Natural killer cell (primary cell): ENCODE measurements at regions not wholly inside any gene's neighbourhood (a gene's known extent, or its start where the extent isn't known, plus 50 kb on each side); places are given as distances from the start of the nearest gene placed in this dataset.

ENCODE experiments used
- ATAC-seq, 3 donors: fragments of 150-1000 bp in 2 of 3; fragments of 200-7000 bp in 1 of 3; cut with Tn5 transposase; 1 replicate in 1 of 3; 2 replicates in 2 of 3; pipeline ENCODE4 v1.10.0; 2021; ENCODE audit warnings: mild to moderate bottlenecking in 2 of 3, moderate library complexity in 2 of 3
- DNase-seq, 2 donors: peaks; one replicate each; pipeline versions ENCODE4 v3.0.0 to v3.0.0-alpha.2; 2013 to 2021; ENCODE audit warnings: mixed read lengths in 1 of 2
- H3K27ac ChIP-seq: one replicate; pipeline ENCODE4 v1.5.1; 2013; ENCODE audit warnings: mild to moderate bottlenecking, low read length
- H3K27me3 ChIP-seq: one replicate; pipeline ENCODE4 v1.6.1; 2013; ENCODE audit warnings: low read length; ENCODE audit not compliant: control insufficient read depth, insufficient read depth
- H3K36me3 ChIP-seq: one replicate; pipeline ENCODE4 v1.6.1; 2013; ENCODE audit warnings: low read length; ENCODE audit not compliant: control insufficient read depth, insufficient read depth
- H3K4me1 ChIP-seq: one replicate; pipeline ENCODE4 v1.6.1; 2013; ENCODE audit warnings: low read length; ENCODE audit not compliant: control insufficient read depth, insufficient read depth
- H3K4me3 ChIP-seq: one replicate; pipeline ENCODE4 v1.5.1; 2013; ENCODE audit warnings: low read length
- H3K9me3 ChIP-seq: one replicate; pipeline ENCODE4 v1.6.1; 2013; ENCODE audit warnings: low read length; ENCODE audit not compliant: control insufficient read depth, insufficient read depth
- H3K27ac Mint-ChIP-seq, 2 donors: one replicate each; pipeline ENCODE4 v1.8.0; 2022; ENCODE audit warnings: mild to moderate bottlenecking in 2 of 2, mixed read lengths in 2 of 2, moderate library complexity in 1 of 2
- H3K27me3 Mint-ChIP-seq, 2 donors: one replicate each; pipeline ENCODE4 v1.8.0; 2022; ENCODE audit warnings: low read depth in 2 of 2, mixed read lengths in 2 of 2
- H3K36me3 Mint-ChIP-seq: one replicate; pipeline ENCODE4 v1.8.0; 2022; ENCODE audit warnings: mixed read lengths
- H3K4me1 Mint-ChIP-seq, 2 donors: one replicate each; pipeline ENCODE4 v1.8.0; 2022; ENCODE audit warnings: mixed read lengths in 2 of 2
- H3K4me3 Mint-ChIP-seq: one replicate; pipeline ENCODE4 v1.8.0; 2022; ENCODE audit warnings: mild to moderate bottlenecking, moderate library complexity, mixed read lengths
- H3K9me3 Mint-ChIP-seq, 2 donors: one replicate each; pipeline ENCODE4 v1.8.0; 2022; ENCODE audit warnings: mixed read lengths in 2 of 2
- WGBS: methylation state at CpG from one replicate; pipeline ENCODE4 v1.1.7; 2013; ENCODE audit warnings: missing lambda C conversion rate; ENCODE audit not compliant: insufficient coverage; 5-methylcytosine and 5-hydroxymethylcytosine counted together
- intact Hi-C: fragments of 100-400 bp; cut with micrococcal nuclease; formaldehyde crosslinking; loops from one replicate; pipeline ENCODE4 v1.14.2; 2022
- TF ChIP-seq, protein P1 (sequence below): fragments of 200-600 bp; IDR thresholded peaks from one replicate; pipeline ENCODE4 v1.8.0; 2022; ENCODE audit warnings: antibody characterized with exemption

DNA sequence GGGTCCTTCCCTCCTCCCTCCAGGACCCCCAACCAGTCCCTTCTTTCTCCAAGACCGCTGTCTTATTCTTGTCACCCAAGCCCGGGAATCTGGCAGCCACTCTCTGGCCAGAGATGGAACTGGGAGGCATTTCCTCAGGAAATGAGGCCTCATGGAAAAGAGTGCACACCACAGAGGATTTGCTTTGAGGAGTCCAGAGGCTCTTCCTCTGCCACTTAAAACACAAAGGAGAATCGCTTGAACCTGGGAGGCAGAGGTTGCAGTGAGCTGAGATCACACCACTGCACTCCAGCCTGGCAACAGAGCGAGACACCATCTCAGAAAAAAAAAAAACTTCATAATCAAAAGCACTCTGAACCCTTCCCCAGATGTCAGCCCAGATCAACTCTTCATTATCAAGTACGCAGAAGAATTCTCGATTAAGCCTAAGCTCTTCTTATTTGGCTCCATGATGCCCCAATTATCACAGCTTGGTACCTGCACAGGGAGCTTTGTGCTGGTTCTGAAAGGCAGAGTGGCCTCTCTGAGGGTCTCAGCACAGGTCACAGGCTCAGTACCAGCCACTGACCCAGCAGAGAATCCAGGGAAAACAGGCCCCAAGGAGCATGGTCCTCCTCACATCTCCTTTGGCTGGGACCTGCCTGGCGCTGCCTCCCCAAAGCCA is 82.9 kb upstream of the MAFB start:
- Histone ChIP-seq H3K4me3 (no peak overlapping the region), H3K27ac (no peak overlapping the region), H3K27me3 (no peaks in the 10 kb centered on the region), H3K9me3 (no peaks in the 10 kb centered on the region), H3K36me3 (no peaks in the 10 kb centered on the region), H3K4me1 (peaks cover 4% of the 10 kb centered on the region)
- Mint-ChIP-seq H3K4me1 (peaks cover 7 to 8% of the 10 kb centered on the region in 2 donors), H3K9me3 (no peaks in the 10 kb centered on the region), H3K27me3 (peaks cover 13 to 14% of the 10 kb centered on the region in 2 donors), H3K36me3 (no peaks in the 10 kb centered on the region), H3K4me3 (no peak overlapping the region), H3K27ac (no peak overlapping the region)
- DNase-seq: no peak
- intact Hi-C loops: no loop called here
- 90% methylated on average over 7 of the region's 7 CpGs for WGBS
- ATAC-seq: no peak
- TF ChIP-seq, protein P1, sequence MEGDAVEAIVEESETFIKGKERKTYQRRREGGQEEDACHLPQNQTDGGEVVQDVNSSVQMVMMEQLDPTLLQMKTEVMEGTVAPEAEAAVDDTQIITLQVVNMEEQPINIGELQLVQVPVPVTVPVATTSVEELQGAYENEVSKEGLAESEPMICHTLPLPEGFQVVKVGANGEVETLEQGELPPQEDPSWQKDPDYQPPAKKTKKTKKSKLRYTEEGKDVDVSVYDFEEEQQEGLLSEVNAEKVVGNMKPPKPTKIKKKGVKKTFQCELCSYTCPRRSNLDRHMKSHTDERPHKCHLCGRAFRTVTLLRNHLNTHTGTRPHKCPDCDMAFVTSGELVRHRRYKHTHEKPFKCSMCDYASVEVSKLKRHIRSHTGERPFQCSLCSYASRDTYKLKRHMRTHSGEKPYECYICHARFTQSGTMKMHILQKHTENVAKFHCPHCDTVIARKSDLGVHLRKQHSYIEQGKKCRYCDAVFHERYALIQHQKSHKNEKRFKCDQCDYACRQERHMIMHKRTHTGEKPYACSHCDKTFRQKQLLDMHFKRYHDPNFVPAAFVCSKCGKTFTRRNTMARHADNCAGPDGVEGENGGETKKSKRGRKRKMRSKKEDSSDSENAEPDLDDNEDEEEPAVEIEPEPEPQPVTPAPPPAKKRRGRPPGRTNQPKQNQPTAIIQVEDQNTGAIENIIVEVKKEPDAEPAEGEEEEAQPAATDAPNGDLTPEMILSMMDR: no peak

DNA sequence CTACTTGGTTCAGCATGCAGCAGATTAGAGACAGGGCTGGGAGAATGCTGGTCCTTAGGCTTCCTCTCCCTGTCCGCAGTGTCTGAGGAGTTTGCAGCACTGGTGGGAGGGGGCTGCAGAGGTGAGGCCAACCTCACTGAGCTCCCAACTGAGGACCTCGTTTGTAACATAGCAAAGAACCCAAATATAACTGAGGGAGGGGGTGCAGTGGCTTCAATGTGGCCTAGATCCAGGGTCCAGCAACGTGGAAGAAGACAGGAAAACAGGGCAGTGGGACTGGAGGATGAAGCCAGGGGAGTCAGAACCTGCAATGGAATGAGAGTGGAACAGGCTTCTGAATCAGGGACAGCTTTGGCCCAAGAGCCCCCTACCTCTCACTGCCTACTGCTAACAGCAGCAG is 84.3 kb upstream of the MAFB start:
- H3K27me3 Mint-ChIP-seq: peaks cover 14 to 15% of the 10 kb centered on the region in 2 donors
- Histone ChIP-seq H3K4me1 (peaks cover 4% of the 10 kb centered on the region), H3K4me3 (no peak overlapping the region), H3K27me3 (no peaks in the 10 kb centered on the region), H3K27ac (no peak overlapping the region), H3K36me3 (no peaks in the 10 kb centered on the region), H3K9me3 (no peaks in the 10 kb centered on the region)
- peaks cover 7 to 8% of the 10 kb centered on the region in 2 donors for H3K4me1 Mint-ChIP-seq
- no peaks in the 10 kb centered on the region for H3K9me3 Mint-ChIP-seq
- WGBS: 61% methylated on average over 3 of the region's 3 CpGs
- no peak overlapping the region for H3K27ac Mint-ChIP-seq
- TF ChIP-seq, protein P1: no peak
- no peak for ATAC-seq
- DNase-seq: no peak
- no peaks in the 10 kb centered on the region for H3K36me3 Mint-ChIP-seq
- H3K4me3 Mint-ChIP-seq: no peak overlapping the region
- intact Hi-C loops: no loop called here

DNA sequence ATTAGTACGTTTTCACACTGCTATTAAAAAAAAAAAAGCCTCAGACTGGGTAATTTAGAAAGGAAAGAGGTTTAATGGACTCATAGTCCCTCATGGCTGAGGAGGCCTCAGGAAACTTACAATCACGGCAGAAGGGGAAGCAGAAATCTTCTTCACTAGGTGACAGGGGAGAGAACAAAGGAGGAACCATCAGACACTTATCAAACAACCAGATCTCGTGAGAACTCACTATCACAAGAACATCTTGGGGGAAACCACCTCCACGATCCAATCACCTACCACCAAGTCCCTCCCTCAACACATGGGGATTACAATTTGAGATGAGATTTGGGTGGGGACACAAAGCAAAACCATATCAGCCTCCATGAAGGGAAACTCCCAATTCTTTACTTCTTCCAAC is 85.2 kb upstream of the MAFB start:
- intact Hi-C loops: no loop called here
- no peak overlapping the region for H3K27ac ChIP-seq
- peaks cover 7 to 8% of the 10 kb centered on the region in 2 donors for H3K4me1 Mint-ChIP-seq
- no peaks in the 10 kb centered on the region for H3K36me3 ChIP-seq
- TF ChIP-seq, protein P1: no peak
- H3K27ac Mint-ChIP-seq: no peak overlapping the region
- no peaks in the 10 kb centered on the region for H3K9me3 ChIP-seq
- no peaks in the 10 kb centered on the region for H3K9me3 Mint-ChIP-seq
- DNase-seq (no peak), ATAC-seq (no peak)
- no peak overlapping the region for H3K4me3 Mint-ChIP-seq
- H3K4me3 ChIP-seq: no peak overlapping the region
- H3K27me3 ChIP-seq: no peaks in the 10 kb centered on the region
- H3K36me3 Mint-ChIP-seq: no peaks in the 10 kb centered on the region
- whole genome bisulfite sequencing: 43% methylated on average over 2 of the region's 4 CpGs
- H3K27me3 Mint-ChIP-seq: peaks cover 11 to 19% of the 10 kb centered on the region in 2 donors
- peaks cover 4% of the 10 kb centered on the region for H3K4me1 ChIP-seq

DNA sequence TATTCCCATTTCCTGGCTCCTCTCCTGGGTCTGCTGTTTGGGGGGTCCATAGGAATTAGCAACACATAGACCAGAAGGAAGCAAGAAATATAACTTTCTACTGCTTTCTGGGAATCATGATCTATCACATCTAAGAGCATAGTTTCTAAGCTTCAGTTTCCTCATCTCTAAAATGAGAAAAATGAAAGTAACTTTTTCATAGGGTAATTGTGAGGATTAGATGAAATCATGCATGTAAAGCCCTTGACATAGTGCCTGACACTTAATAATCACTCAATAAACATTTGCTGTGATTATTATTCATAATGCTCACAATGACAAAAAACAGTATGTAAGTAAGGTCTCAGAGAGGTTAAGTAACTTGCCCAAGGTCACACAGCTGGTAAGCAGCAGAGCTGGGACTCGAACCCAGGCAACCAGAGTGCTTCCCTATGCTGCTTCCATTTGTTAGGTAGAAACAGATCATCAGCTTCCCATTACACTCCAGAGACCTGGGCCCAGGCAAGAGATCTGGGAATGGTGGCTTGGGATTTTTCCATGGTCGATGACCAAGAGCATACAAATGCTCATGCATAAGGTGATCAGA is 86.6 kb upstream of the MAFB start:
- H3K4me3 ChIP-seq: no peak overlapping the region
- ATAC-seq: no peak
- Mint-ChIP-seq H3K27ac (no peak overlapping the region), H3K36me3 (no peaks in the 10 kb centered on the region), H3K27me3 (peaks cover 5 to 12% of the 10 kb centered on the region in 2 donors), H3K4me3 (no peak overlapping the region), H3K9me3 (no peaks in the 10 kb centered on the region), H3K4me1 (peaks cover 7 to 8% of the 10 kb centered on the region in 2 donors)
- intact Hi-C loops: no loop called here
- H3K36me3 ChIP-seq: no peaks in the 10 kb centered on the region
- no peaks in the 10 kb centered on the region for H3K27me3 ChIP-seq
- TF ChIP-seq, protein P1: no peak
- H3K27ac ChIP-seq: no peak overlapping the region
- H3K4me1 ChIP-seq: peaks cover 4% of the 10 kb centered on the region
- 71% methylated on average over 2 of the region's 2 CpGs for WGBS
- H3K9me3 ChIP-seq: no peaks in the 10 kb centered on the region
- DNase-seq: no peak
